NCI-H82 (cell line): ENCODE measurements at regions not wholly inside any gene's neighbourhood (a gene's known extent, or its start where the extent isn't known, plus 50 kb on each side); places are given as distances from the start of the nearest gene placed in this dataset.

Source experiments
- DNase-seq: peaks from one replicate; lab custom pipeline; 2025; lab: John Stamatoyannopoulos, UW

DNA sequence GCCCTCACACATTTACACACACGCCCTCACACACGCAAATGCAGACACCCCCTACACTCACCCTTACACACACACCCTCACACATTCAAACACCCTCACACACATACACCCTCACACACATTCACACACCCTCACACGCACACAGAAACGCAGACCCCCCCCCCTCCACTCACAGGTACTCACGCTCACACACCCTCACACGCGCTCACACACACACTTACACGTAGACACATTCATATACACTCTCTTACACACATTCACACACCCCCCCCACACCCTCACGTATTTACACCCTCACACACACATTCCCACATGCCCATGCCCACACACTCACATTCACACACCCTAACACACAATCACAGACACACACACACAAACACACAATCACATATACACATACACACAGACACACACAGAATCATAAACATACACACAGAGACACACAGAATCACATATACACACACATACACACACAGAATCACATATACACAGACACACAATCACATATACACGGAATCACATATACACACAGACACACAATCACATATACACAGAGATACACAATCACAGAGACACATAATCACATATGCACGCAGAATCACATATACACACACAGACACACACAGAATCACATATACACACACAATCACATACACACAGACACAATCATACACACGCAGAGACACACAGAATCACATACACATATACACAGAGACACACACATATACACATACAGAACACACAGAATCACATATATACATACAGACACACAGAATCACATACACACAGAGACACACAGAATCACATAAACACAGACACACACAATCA is 250.1 kb upstream of the RPL38 start:
- DNase-seq = no peak

DNA sequence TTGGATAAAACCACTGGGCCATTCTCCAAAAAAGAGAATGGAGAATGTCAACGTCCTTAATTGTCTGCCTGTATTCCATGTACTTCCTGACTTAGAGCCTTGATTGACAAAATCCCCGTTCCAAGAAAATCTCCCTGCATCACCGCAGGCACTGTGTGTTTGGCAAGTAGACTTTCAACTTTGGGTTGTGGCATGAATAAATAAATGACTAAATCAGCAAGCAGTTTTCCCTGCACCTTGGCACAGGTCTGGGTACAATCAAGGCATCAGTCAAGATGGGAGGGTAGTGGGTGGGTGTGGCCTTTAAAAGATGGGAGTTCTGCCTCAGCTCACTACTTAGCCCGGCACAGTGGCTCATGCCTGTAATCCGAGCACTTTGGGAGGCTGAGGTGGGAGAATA is 248.5 kb upstream of the RPL38 start:
- no peak for DNase-seq

DNA sequence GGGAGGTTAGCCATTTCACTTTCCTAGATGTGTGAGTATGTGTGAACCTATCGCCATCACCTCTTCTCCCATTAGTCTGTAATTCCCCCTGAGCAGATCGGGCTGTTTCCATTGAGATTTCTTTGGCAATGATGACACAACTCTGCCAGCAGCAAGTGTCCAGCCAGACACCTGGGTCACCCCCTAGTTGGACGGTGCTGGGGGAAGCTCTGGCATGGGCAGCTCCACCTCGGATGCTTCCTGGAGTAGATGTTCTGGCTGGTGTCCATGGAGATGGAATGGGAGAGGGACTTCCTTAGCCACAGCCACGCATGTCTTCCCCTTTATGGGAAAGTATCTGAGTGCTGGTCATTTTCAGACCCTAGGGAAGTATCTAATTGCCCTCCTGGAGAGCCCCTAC is 247.9 kb upstream of the RPL38 start:
- DNase-seq = no peak

DNA sequence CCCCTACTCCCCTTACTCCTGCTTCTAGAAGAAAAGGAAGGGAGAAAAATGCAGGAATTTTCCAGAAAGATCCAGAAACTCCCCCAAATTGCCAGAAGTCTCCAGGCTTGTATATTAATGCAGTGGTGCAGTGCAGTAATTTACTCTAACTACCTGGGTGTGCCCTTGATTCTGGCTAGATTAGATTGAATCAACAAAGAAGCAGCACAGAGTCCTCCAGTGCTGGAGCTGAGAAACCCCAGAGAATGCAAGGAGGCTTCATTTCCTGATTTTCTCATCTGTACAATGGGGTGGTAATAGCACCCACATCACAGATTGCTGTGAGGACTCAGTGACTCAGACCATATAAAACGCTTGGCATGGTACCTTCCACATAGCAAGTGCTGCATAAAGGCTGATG is 247.3 kb upstream of the RPL38 start:
- DNase-seq = no peak

DNA sequence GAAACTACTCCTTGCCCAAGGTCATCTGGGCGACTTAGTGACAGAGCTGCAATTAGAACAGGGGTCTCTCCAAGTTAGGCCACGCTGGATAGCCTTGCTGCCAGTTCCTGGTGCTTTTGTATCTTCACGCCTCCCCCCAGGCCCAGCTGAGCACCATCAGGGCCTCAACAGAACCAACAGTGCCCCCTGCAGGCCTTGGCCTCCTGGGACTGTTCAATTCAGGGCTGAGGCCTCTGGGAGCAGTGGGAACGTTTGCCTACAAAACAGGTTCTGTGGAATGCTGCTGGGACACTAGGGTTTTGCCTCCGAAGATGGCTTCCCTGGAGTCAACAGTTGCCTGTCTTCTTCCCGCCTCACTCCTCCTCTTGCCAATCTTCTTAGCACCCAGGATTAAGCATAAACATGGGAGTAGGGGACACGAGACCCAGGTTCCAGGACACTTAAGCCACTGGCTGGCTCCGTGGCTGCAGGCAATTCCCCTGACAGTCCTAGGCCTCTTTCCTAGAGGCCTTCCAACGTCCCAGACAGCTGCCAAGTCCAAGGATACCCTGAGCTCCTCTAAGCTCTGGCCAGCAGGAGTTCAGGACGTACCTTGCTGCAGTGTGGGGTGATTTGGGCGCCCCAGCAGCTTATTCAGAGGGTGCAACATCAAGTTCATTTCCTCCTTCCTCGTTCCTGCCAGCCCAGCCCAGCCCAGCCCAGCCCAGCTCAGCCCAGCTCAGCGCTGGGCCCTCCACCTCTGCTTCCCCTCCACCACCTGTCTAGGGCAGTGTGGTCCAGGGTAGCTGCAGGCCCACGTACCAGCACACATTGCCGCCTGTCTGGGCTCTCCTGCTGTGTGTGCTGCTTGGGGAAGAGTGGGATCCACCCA is 246.6 kb upstream of the RPL38 start:
- DNase-seq = peak; percentile 87

DNA sequence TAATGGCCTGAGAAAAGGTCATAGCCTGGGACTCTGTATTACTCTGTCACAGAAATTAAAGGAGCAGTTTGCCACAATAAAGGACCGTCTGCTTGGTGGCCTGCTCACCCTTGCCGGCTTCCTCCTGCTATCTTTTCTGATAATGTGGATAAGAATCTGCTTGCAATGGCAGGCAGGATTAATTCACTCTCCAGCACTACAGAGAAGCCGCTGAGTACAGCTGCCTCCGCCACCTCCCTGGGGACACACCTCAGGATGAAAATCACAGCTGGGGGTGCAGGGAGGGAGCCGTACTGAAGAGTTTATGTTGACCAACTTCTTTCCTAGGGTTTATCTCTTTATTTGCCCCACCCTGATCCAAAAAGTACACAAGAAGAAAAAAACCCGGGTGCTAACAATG is 245.9 kb upstream of the RPL38 start:
- peak; percentile 75 for DNase-seq

DNA sequence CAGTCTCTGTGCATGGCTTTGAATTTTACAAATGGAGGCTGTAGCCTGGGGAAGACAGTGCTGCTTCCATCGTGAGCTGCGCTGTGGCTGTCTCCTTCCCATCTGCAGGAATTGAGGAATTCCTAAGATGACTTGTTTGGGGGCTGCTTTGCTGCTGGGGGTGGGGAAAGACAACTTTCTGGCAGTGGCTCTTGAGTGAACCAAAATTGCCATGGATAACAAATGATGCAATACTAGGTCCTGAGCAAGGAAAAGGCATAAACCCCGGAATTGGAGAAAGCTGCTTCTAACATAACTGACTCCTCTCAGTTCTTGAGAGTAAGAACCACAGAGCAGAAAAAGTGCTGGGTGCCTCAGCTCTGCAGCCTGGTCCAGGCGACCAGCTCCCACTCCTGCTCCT is 245.0 kb upstream of the RPL38 start:
- no peak for DNase-seq

DNA sequence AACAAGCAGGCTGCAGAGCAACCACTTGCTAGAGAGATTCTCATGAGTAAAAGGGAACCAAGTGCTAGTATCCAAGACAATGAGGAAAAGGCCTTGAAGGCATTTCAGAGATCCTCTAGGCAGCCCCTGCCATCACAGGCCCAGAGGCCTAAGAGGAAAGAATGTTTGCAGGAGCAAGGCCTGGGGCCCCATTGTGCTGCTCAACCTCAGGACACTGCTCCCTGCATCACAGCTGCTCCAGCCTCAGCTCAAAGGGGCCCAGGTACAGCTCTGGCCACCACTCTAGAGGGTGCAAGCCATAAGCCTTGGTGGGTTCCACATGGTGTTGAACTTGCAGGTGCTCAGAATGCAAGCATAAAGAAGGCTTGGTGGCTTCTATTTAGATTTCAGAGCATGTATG is 243.0 kb upstream of the RPL38 start:
- DNase-seq = no peak

DNA sequence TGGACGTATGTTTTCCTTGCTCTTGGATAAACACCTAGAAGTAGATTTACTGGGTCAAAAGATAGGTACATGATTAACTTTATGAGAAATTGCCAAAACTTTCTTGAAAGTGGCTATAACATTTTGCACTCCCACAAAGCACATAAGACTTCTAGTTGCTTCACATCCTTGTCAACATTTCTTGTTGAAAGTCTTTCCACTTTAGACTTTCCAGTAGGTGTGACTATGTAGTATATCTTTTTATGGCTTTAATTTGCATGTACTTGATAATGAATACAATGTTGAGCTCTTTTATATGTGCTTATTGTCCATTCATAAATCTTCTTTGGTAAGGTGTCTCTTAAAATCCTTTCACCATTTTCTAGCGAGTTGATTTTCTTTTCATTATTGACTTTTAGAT is 241.2 kb upstream of the RPL38 start:
- no peak for DNase-seq

DNA sequence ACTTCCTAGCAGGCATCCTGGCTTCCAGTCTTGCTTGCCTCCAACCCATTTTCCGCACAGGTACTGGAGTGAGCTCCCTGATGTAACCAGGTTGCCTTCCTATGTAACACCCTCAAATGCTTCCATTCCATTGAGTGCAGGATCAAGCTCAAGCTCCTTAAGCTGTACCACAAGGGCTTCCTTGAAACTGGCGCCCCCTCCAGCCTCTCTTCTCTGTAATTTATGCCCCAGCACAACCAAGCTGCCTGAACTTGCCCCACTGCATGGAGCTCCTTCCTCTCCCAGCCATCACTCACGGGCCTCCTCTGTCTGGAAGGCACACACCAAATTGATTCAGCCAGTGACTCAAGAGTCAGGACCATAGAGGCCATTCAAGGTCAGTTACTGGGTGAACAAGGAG is 234.8 kb upstream of the RPL38 start:
- no peak for DNase-seq

DNA sequence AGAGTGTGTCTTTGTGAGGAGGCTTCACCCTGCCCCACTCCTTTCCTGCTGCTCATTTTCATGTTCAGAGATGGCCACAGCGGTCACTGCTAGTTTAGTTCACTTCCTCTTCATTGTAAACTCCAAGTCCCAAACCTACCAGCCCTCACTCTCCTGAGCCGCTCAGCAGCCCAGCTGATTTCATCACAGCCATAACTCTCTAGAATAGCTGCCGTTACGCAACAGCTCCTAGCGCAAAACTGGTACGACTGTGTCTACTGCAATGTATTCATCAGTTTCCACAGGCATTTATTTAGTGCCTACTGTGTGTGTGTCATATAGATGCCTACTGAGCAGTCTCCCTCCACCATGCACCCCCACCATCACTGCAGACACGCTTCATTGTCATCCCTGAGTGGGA is 233.5 kb upstream of the RPL38 start:
- no peak for DNase-seq

DNA sequence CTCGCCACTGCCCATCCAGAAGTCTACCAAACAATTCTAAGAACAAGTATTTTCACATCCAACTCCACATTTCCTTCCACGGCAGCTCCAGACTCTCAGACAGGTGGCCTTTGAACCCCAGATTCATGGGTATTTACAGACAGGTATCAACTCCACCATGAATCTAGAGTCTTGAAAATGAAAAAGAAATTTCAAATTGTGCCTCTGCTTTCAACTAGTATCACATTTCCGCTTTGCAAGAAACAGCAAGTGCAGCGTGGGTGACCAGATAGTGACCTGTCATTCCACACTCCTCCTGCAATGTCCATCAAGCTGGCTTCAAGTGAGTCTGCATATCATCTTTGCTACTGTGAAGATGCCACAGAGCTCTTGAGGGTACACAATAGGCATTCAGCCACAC is 232.4 kb upstream of the RPL38 start:
- DNase-seq = no peak

DNA sequence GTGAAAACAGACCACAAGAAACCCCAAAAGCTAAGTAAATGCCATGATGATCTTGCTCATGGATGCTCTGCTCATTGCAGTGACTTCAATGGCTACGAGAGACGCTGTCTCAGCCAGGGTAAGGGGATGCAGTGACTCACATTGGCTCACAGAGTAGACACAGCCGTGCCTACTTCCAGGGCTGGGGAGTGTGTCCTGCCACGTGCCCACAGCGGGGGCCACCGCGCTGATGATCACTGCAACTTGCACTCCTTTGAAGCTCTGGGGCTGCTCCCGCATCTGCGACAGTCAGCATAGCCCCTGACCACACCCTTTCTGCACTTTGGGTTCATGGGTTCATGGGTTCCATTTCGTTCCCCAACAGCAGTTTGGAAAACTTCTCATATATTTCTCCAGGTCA is 231.4 kb upstream of the RPL38 start:
- no peak for DNase-seq

DNA sequence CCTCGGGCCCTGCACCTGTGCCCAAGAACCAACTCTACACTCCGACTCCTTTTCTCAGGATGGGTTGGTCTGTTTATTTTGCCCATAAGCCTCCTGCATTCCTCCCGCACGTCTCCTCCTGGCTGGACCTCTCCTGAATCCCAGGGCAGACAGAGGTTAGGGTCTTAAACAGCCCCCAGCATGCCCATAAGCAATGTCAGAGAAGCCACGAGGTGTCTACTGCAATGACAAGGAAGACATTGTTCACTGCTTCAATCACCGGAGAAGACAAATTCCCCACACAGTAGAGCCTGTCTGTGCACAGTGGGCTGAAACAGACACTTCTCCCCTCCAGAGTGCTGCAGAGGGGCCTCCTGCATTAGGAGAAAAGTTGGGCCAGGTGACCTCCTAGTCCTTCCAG is 230.6 kb upstream of the RPL38 start:
- DNase-seq = no peak

DNA sequence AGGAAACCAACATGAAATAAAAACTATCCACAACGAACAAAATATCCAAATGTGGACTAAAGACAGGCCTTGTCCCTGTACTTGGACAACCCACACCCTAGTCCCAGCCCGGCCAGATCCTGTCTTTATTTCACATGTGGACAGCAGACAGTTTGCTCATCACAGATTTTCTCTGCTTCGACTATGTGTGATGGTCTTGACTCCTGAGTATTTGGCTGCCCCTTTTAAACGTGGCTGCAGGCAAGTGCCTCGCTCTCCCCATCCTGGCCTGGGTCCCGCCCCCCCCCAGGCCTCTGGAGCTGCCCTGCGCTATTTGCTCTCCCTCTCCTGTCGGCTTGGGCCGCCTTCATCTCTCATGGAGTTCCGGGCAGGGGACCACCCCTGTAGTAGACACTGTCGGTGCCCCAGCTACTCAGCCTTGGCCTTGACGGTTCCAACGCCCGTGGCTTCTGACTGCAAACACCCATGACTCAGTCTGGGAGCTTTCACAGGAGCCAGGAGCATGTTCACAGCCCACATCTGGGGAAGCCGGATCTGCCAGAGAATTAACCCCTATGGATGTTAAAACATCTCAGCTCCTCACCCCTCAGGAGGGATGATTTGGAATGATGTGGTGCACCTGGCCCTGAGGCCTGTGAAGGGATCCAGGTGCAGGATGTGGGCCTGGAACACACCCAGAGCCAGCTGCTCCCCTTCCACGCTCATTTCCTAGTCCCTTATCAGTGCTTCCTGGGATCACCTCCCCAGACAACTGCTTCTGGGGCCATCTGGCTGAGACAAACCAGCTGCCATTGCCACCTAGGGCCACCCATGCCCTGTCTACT is 229.7 kb upstream of the RPL38 start:
- DNase-seq = no peak

DNA sequence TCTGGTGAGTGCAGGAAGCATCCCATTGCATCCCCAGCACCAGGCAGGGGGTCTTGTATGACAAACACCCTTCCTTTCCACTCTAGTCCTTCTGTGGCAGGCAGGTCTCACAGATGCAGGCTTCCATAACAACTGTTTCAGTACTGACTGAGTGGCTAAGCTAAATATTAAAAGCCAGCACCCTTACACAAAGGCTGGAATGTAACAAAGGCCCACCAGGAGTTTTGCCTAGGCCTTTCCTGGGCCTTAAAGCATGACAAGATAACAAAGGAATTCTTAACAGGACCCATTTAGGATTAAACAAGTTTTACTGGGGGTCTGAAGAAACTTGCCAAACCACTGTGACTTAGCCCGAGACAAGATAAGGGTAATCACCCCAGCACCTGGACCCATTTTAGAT is 228.9 kb upstream of the RPL38 start:
- no peak for DNase-seq

DNA sequence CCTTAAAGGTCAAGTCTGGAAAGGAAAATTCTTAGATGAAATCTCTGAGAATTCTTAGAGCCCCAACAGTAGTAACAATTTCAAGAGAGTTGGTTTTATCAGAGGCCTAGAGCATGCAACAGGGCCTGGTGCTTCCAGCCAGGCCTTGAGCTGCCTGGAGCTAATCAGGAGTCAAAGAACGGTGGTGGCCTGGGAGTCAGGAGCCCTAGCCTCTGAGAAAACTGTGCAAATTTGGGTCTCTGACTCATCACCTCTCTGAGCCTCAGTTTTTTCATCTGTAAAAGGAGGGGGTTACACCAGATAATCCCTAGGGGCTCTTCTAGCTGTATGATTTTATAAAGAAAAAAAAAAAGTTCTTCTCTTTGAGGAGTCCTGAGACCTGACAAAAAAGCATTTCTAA is 227.3 kb upstream of the RPL38 start:
- DNase-seq = no peak

DNA sequence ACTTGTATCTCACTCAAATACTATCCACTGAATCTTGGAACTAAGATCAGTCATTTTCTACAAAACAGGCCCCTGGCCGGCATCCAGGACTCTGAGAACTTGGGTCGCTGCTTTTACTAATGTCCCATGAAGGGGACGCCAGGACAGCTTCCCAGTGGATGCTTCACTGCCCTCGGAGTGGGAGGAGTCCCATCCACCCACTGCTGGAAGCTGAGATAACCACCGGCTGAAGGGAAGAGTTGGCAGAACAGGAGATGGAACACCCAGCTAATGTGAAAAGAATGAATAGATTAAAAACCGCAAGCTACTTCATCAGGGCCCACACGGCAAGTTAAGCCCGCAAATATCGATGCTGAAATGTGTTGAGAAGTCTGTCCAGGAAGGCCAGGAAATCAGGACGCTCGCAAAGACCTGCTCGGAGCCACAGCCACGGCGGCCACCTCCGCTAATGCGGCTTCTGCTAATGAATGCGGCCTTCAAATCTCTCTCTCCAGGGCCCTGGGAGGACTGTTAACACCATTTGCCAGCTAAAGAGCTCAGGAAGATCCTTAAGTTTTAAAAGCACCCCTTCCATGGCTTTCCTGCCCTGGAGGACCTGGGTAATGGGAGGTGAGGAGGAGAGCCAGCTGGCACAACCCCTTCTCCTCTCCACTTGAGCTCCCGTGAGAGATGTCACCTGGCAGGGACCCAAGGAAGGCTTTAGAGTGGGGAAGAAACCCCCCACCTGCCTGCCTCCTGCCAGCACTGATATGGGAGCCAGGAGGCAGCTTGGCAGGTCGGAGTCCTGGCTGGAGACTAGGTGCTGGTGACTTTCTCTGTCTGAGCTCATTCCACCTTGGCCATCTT is 226.6 kb upstream of the RPL38 start:
- DNase-seq = peak; percentile 88

DNA sequence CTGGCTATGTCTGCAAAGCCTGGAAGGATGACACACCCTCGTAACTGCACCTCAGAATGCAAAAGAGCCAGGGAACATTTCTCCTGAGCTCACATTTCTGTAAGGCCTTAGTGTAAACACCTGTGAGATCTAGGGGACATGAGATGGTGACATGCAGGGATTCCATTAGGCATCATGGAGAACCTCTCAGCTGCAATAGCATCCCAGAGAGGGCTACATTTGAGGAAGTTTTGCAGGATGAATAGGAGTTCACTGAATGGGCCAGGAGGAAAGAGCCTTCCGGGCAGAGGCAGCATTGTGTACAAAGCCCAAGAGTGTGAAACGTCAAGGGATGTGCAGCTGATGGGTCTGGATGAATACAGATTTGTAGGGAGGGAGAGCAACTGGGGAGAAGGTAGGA is 223.0 kb upstream of the RPL38 start:
- no peak for DNase-seq

DNA sequence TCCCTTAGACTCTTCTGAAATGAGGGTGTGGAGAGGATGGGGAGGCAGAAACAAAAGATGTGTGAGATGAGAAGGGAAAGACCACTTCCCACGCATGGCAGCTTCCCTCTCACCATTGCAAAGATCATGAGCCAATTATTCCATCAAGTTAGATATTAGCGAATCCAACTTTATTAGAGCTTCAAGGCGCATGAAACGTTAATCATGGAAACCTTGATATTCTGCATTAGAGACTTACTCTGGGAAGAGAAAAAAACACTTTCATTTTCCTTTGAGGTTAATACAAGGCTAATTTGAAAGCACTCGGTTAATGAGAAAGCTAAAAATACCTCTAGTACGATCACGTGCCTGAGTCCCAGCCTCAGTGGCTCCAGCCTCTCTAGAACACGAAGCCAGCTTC is 220.6 kb upstream of the RPL38 start:
- no peak for DNase-seq

DNA sequence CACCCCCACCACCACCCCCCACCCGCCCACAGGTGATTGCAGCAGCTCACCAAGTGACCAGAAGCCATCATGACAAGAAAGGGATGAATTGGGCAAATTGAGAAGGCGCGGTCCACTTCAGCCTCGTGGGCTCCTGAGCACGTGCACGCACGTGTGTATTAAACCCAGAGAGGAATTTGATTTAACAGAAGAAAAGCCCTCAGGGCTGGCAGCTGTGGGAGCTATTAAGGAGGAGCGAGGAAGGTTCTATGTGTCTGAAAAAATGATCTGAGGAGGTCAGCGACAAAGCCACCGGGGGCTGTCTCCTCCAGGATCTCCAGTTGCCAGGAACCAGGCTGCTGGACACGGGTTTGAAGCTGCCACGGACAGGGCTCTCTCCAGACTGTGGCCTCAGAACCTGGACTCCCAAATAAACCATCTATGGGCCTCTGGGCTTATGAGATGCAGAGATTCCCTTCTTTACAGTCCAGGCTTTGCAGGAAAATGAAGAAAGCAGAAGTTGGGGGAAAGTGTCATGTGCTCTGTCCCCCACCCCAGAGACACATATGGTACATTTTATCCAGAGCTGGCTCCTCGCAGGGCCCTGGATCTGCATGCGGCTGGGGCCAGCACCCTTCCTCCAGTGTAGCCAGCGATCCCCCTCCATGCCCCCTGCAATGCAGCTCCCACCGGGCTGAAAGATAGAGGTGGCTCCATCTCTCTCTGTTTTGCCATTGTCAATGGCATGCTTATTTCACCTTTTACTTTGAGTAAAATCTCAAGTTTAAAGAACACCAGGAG is 219.7 kb upstream of the RPL38 start:
- no peak for DNase-seq
